ENCODE measurements at regions not wholly inside any gene's neighbourhood (a gene's known extent, or its start where the extent isn't known, plus 50 kb on each side); places are given as distances from the start of the nearest gene placed in this dataset.

DNA sequence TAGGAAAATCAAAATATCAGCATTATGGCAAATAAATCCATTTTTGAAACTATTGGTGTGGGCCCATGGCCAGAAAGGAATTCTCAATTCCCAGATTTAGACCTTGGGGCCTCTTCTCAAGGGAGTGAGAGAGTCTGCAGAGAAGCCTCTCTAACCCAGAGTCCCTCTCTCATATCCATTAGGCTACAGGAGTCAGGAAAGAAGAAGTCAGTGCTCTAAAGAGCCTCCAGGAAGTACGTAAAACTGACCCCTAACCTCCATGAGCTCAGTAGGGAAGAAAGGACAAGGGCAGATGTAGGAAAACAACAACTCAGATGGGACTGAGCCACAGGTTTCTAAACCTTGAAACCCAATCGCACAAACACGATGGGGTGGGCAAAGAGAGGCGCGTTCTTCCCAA lies 479.9 kb upstream of the TNP1 start:
- no peak for DNase-seq (ENCODE audit: low read depth in 2 of 2)

DNA sequence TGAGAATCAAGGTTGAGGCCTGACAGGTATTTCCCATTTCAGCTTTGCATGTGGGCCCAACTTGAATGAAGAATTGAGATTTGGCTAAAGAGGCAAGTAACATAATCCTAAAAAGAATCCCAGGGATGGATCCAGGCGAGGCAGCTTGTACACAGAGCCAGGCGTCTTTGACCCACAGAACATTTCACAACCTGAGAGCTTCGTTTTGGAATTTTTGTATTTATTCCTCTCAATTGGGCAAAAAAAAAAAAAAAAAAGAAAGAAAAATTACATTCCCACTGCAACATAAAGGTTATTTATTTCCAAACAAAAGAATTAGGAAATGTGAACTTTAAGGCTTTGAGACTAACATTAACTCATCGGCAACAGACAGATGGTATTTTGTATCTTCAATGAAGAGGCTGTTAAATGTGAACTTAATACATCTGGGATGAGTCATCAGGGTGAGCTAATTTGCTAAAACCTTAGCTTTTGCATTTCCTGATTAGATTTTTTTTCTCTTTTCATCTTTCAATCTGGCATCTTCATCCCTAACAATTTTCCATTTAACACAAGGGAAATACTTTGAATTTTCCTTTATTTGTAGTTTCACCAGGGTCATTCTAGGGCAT lies 478.5 kb upstream of the TNP1 start:
- DNase-seq (ENCODE audit: low read depth in 2 of 2), result no peak

DNA sequence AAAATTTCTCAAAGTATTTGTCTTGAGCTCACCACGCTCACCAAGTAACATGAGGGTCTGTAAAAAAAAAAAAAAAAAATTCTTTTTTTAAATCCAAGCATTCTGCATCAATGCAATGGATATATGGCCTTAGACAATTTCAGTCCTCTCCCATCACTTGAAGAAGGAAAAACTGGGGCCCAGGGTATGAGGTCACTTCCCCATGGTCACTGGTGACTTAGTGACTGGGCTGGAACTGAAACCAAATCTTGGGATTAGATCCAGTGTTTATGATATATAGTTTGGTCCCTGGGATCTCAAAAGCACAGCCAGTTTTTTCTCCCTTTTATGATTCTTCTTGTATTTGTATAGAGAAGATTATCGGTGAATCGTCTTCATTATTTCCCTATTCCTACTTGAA lies 477.9 kb upstream of the TNP1 start:
- no peak for DNase-seq (ENCODE audit: low read depth in 2 of 2)

DNA sequence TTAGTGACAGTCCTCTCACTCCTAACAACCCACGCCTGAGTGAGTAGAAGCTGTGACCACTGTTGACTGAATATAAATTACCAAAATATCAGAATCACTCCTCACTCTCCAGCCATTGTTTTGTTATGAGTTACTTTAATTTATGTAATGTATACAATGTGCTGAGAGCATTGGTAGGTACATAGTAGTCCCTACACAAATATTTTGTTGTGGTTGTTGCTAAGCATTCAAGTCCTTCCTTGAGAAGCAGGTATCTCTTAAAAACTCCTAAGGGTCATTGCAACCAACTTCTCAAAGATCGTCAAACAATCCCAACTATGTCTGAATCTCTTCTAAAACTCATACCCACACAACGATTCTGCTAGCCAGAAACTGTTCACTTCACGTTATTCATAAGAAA lies 476.8 kb upstream of the TNP1 start:
- DNase-seq (ENCODE audit: low read depth in 2 of 2), result no peak

DNA sequence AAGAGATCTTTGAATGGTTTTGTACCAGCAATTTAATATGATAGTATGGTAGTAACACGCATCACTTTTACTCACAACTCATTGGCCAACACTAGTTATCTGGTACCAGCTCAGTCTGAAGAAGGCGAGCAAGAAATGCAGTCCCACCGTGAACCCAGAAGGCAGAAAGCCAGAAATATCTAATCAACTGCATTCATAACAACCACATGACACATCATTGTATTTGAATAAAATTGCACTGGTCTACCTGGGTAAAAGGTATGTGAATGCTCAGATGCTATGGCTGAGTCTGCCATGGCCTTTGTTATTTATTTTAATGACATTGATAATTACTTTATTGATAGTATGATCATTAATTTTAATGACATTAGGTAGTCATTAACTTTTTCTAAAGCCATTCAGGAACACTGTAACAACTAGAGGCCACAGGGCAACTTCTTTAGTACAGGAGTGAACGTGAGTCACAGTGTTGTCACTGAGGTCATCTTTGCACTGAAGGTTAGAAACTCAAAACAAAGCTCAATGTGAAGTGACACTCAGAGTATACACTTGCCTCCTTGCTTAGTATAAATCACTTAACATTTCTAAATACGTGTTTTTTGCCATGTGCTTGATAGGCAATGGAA lies 475.6 kb upstream of the TNP1 start:
- no peak for DNase-seq (ENCODE audit: low read depth in 2 of 2)

DNA sequence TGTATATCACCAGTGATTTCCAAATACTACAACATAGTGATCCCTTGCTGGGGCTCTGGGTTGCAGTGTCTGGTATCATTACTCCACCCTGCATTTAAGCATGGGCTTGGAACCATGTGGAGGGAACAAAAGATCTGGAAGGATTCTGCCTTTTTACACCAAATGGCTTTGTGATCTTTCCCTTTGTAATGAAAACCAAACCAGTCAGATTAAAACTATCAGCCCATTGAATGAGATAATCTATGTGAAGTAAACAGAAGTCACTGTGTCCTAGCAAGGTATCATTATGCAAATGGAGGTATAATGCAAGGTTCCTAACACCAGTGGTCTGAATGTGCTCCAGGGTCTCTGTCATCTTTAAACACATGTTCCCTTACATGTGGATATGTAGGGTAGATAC lies 474.7 kb upstream of the TNP1 start:
- DNase-seq (ENCODE audit: low read depth in 2 of 2), result no peak

DNA sequence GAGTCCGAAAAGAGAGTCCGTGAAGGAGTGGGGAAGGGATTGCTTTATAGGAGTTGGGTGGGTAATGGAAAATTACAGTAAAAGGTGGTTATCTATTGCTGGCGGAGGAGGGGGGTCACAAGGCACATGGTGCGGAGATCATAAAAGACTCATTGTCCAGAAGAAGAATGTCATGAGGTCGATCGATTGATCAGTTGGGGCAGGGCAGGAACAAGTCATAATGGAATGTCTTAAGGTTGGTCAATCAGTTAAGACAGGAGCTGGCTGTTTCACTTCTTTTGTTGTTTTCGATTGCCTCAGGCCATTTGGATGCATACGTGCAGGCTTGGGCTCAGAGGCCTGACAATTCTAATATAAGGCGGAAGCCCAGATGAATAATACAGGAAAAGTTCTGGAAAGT lies 473.0 kb upstream of the TNP1 start:
- DNase-seq (ENCODE audit: low read depth in 2 of 2), result no peak

DNA sequence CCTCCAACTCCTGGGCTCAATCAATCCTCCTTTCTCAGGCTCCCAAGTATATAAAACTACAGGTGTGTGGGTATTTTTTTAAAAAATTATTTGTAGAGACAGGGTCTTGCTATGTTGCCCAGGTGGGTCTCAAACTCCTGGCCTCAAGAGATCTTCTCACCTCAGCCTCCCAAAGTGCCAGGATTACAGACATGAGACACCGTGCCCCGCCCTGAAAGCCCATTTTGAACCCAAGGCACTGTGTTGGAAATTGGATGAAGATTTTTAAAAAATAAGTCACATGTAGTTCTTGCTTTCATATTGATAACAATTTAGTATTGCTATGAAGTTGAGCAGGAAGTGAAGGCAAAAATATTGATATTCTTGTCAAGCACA lies 472.5 kb upstream of the TNP1 start:
- DNase-seq (ENCODE audit: low read depth in 2 of 2), result no peak

DNA sequence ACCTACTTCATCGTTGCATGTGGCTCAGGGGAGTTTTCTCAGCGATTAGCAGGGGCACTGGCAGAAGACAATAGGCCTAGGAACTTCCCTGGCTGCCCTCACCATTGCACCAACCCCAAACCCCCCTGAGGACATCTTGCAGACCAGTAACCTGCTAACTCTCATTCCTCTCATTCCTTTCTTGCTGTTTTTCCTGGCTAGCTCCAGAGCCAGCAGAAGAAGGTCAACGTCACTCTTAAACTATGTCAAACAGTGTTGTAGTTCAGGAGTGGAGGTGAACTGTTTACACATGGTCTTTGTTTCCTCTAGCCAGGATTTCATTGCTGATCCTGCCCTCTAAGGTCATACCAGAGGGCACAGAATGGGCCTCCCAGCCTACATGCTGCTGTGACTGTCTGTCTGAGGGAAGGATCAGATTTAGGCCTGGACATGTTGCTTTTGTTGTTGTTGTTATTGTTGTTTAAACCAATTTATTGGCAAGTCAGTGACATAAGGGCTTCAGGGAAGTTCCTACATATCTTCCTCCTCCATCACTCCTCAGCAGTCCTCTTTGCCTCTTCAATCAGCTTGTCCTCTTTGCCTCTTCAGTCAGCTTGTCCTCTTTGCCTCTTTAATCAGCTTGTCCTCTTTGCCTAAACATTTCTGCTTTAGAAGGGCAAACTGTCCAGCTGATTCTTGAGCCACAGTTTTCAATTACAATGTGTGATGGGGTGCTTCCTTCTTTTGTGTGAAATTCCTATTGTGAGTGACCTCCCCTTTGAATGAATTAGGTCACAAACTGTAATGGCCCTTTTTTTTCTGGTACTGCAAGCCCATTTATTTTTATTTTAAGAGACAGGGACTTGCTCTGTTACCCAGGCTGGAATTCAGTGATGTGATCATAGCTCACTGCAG lies 471.9 kb upstream of the TNP1 start:
- no peak for DNase-seq (ENCODE audit: low read depth in 2 of 2)

DNA sequence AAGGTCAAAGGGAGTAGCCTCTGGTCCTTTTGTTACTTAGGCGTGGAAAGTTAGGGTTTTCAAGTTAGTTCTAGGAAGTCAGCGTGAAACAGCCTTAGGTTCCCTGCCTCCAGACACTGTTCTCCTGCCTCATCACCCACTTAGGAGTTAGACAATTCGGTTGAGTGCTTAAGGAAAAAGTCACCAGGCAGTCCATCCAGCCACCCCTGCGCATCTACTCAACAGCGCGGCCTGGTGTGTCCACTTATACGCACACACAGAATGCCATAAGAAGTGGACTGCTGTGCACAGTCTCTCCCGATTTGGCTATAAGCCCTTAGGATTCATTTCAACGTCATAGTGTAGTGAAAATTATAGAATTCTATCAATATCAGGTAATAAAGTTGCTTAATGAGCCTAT lies 470.8 kb upstream of the TNP1 start:
- no peak for DNase-seq (ENCODE audit: low read depth in 2 of 2)

DNA sequence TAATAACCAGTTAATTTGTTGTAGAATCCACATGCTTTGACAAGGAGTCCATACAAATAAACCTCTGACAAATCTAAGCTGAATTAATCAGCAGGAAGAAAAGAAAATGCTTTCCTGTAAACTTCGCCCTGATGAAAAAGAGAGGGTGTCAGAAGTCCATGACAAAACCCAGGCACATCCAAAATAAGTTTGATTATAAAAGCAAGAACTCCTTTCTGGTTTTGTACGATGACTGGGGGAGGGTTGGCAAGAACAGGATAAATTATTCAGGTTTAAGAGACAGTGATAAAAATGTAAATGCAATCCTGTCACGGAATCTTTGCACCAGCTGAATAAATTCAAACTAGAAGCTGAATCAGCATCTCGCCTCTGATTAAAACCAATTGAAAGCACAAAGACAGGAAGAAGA lies 469.2 kb upstream of the TNP1 start:
- DNase-seq (ENCODE audit: low read depth in 2 of 2), result no peak

DNA sequence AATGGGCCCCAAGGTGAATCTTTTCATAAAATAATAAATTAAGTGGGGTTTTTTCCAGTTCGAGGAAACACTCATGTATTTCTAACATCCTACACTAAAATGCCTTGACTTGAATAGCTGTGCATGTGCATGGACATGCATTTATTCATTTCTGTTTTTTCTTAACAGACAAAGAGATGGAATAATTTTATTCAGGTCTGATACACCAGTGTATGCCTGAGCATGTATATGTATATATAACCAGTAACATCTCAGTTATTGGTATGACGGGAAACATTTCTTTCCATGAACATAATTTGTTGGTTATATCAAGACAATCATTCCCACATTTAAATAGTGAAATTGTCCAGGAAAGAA lies 468.7 kb upstream of the TNP1 start:
- no peak for DNase-seq (ENCODE audit: low read depth in 2 of 2)

DNA sequence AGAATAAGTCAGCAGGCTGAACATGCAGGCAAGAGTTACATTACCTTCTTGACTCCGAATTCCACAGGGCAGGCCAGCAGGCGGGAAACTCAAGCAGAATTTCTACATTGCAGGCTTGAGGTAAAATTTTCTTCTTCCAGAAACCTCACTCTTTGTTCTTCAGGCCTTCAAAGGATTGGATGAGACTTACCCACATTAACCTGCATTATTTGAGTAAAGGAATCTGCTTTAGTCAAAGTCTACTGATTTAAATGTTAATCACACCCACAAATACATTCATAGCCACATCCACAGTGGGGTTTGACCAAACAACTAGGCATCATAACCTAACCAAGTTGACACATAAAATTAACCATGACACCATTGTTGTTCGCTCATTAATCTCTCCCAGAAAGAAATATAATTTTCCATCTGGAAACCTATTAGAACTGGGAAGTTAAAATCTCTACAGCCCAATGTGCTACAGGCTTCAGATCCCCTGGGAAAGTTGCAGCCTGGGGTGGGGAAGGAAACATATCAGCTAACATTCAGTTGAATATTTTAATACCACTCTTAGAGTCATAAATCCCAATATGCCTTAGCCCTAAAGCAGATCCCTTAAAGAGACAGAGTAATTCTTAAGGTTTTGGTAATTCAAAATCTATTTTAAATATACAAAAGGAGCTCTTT lies 468.2 kb upstream of the TNP1 start:
- no peak for DNase-seq (ENCODE audit: low read depth in 2 of 2)

DNA sequence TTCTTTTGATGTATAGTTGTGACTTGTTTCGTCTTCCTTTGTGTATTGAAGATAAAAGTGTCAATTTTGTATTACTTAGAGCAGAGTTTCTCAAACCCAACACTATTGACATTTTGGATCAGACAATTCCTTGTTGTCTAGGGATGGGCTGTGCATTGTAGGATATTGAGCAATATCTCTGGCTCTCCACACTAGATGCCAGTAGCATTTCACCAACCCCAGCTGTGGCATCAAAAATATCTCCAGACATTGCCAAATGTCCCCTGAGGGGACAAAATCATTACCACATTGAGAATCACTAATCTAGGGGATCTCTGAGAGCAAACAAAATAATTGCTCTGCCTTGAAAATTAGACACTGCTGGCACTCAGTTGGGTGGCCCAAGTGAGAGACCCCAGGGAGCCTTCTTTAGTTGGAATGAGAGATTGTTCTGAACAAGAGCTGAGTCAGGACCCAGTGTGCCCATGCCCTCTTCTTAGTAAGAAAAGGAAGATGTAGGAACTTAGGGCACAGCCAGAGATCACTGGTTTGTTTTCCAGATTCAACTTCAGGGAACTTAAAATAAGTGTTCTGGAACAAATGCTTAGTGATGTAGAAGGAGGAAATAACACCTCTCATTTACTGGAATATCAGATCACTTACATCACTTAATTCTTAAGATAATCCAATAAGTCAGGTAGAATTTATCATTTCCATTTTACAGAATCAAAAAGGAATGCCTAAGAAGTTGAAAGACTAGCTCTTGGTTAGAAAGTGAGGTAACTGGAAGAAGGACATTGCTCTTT lies 466.6 kb upstream of the TNP1 start:
- DNase-seq (ENCODE audit: low read depth in 2 of 2), result no peak

DNA sequence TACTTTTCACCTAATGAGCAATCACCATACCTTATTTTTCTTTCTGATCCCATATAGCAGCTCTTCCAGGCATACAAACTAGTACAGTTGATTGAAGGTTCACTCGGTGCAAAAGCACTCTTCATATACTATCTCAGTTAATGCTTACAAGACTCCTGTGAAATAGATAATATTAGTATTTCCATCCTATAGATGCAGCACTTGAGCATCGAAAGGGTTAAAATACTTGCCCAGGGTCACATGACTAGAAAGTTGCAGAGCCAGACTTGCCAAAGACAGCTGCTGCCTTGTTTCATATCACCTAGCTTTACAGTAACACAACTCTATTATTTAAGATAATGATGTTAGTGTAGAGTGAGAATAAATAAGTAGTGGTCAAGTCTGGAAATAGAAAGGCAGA lies 466.0 kb upstream of the TNP1 start:
- DNase-seq (ENCODE audit: low read depth in 2 of 2), result no peak

DNA sequence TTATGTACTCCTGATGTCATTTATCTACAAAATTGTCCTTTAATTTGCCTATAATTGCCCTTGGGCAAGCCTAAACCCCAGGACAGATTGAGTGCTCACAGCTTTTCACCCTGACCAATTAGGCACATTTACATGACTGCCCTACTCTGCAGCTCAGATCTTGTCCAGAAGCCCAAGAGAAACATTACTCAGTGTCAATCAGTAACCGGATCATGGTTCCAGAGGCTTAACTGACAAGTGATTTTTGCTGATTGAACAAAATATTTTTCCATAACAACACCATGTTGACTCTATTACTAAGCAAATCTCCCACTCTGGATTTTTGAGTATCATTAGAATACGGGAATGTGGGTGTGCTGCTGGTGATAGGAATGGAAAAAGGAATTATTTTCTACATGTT lies 465.4 kb upstream of the TNP1 start:
- no peak for DNase-seq (ENCODE audit: low read depth in 2 of 2)

DNA sequence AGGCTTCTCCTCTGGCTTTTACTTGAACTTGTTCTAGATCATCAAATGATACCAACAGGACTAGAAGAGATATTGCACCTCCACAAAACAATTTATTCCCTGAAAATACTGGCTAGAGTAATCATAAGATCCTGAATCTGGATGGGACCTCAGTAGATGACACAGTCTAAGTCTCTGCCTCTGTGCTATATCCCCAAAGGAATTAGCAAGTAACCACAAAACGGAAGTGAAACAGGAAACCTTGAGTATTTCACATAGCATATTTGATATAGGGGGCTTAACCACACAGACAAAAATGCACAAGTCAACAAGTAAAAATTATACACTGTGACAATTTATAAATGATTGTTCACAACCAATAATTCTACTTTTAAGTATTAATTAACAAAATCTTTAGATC lies 456.9 kb upstream of the TNP1 start:
- no peak for DNase-seq (ENCODE audit: low read depth in 2 of 2)

DNA sequence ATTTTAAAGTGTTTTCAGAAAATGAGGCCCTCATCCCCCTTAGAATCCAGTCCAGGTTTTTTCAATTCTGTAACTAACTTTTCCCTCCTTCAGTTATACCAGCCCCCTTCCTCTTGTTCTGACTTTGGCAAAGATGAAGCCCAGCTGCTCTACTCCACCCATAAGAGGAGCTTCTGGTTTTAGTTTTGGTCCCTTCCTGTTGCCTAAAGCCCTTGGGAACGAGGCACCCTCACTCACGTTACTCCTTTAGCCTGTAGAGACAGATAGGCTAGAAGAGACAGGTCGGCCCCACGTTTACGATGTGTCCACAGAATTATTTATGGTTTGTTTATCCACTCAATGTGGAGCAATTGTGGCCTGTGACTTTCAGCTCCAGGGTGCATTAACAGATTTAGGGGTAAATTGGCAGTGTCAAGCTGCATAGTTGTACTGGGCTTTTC lies 454.2 kb upstream of the TNP1 start:
- DNase-seq (ENCODE audit: low read depth in 2 of 2), result no peak

DNA sequence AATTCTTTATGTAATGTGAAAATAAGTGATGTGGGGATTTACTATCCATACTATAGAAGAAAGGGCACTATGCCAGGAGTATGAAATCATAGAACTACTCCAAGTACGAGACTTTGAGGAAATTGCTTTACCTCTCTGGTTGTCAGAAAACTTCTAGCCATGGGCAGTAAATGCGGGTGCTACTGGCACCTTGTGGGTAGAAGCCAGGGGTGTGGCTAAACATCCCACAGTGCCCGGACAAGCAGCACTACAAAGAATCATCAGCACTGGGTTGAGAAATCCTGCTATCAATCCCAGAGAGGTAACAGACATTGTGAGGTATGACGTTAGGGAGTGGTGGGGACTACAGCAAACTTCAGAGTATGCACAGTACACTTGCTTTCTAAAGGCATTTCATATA lies 453.5 kb upstream of the TNP1 start:
- DNase-seq (ENCODE audit: low read depth in 2 of 2), result no peak

DNA sequence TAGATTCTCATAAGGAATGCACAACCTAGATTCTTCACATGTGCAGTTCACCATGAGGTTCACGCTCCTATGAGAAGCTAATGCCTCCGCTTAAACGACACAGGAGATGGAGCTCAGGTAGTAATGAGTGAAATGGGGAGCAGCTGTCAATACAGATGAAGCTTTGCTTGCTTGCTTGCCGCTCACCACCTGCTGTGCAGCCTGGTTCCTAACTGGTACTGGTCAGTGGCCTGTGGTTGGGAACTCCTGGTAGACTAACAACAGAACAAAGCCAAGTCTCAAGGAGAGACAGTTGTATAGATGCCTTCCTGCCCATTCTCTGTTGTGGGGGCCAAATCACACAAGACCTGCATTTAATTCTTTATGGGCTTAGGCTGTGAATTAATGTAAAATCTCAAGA lies 449.2 kb upstream of the TNP1 start:
- DNase-seq (ENCODE audit: low read depth in 2 of 2), result no peak

DNA sequence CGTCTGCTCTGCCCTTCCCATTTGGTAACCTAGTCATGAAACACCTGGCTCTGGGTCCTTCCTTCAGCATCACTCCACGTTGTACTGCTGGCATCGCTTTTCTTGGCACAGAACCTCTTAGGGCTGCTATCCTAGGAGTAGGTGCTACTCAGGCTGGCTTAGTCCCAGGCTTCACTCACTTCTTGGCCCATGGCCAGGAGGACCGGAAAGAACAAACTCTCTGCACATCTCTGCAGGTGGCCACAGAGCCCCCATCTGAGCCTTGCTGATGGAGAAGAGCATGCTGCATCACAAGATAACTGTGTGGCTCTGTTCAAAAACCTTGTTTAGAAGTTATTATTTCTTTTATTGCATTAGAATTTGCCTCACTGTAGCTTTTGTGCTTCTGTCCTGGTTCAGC lies 447.2 kb upstream of the TNP1 start:
- no peak for DNase-seq (ENCODE audit: low read depth in 2 of 2)

DNA sequence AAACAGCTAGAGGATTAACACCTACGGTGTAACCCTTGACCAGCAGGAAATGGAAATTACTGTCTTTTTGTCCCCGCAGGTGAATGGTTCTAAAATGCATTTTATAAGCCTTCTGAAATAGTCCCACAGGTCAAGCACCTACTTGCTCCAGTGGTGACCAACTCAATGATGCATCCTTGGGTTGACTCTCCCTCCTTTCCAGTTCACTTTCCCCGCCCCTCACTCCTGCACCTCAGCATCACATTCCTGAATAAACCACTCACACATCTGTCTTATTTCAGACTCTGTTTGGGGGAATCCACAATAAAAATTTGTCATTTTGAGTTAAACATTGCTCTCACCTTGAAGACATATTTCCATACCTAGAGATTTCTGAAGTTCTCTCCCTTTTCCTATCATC lies 446.0 kb upstream of the TNP1 start:
- no peak for DNase-seq (ENCODE audit: low read depth in 2 of 2)
